Ovary (tissue), 7 donors: ENCODE measurements at regions not wholly inside any gene's neighbourhood (a gene's known extent, or its start where the extent isn't known, plus 50 kb on each side); places are given as distances from the start of the nearest gene placed in this dataset.
A peak's percentile ranks its signal among the peaks of the same experiment; 100 is the strongest.

ENCODE experiments used
- DNase-seq, 5 donors: peaks; one replicate each; pipeline ENCODE4 v3.0.0-alpha.2; 2019 to 2020
- H3K27ac ChIP-seq, 2 donors: fragments of 200-600 bp; one replicate each; pipeline versions ENCODE4 v1.5.1 to v1.8.0; 2019 to 2022
- H3K27me3 ChIP-seq: fragments of 200-600 bp; one replicate; pipeline ENCODE4 v1.8.0; 2022
- H3K36me3 ChIP-seq: fragments of 200-600 bp; sonication (generic); one replicate; pipeline ENCODE4 v1.5.1; 2019
- H3K4me1 ChIP-seq: one replicate; pipeline ENCODE4 v1.8.1; 2013; ENCODE audit warnings: mild to moderate bottlenecking, moderate library complexity; ENCODE audit not compliant: insufficient read depth
- H3K4me3 ChIP-seq: fragments of 200-600 bp; sonication (generic); one replicate; pipeline ENCODE4 v1.5.1; 2017
- H3K9me3 ChIP-seq, 2 donors: fragments of 200-600 bp in 1 of 2; sonication (generic) in 1 of 2; one replicate each; pipeline versions ENCODE4 v1.5.1 to v1.8.1; 2013 to 2019; ENCODE audit warnings: mild to moderate bottlenecking in 1 of 2, moderate library complexity in 1 of 2
- EP300 ChIP-seq: sonication (generic); formaldehyde crosslinking; IDR thresholded peaks from one replicate; pipeline ENCODE4 v1.6.1; 2017; ENCODE audit warnings: antibody characterized with exemption
- POLR2A ChIP-seq: fragments of 450-650 bp; IDR thresholded peaks from one replicate; pipeline ENCODE4 v1.6.1; 2017; ENCODE audit warnings: antibody characterized with exemption, mild to moderate bottlenecking, moderate library complexity
- WGBS, 3 donors: extraction: QIAGEN DNeasy Blood & Tissue Kit in 1 of 3; methylation state at CpG; one replicate each; pipeline versions ENCODE4 v1.1.5 to v1.1.7; 2013 to 2017; 5-methylcytosine and 5-hydroxymethylcytosine counted together
- intact Hi-C, 4 donors: fragments of 100-400 bp; cut with DNase I; formaldehyde crosslinking; loops; one replicate each; pipeline versions ENCODE4 v1.11.0 to v1.15.1; 2022 to 2023
- TF ChIP-seq, protein P1 (sequence below), 3 donors: fragments of 450-650 bp in 2 of 3; fragments of 200-600 bp in 1 of 3; IDR thresholded peaks; one replicate each; pipeline versions ENCODE4 v1.5.1 to v1.8.0; 2016 to 2022; ENCODE audit warnings: antibody characterized with exemption in 3 of 3, mild to moderate bottlenecking in 1 of 3
- donor health status: DM: no; HTN: no; CAD: no; lungs with moderate emphysema.
- donor health status: DM: no; HTN: no; CAD: no.
- donor health status: Bipolar disorder and iron deficiency.
- donor health status: DM: no; HTN: no; CAD: no.
- donor health status: DM: yes; HTN: yes; CAD: no.

DNA sequence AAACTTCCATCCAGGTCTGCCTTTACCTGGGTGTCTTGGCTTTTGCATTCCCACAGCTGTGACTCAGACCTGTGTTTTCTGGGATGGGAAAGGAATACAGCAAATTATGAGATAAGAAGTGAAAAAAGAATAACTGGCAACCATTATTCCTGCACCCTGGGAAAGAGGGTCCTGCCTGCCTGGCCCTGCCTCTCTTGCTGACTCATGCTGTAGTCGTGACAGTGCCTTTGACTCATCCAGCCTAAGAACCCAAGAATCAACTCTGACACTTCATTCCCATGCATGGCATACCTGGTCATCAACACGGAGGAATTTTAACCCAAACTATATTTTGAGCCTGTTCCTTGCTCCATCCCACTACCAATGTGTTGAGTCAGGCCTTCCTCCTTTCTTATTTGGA, 185.4 kb upstream of the SERP2 start:
- H3K36me3 ChIP-seq, result no peaks in the 10 kb centered on the region
- WGBS, 3 donors, result 74 to 76% (median 75%) methylated on average over 2 of the region's 2 CpGs
- TF ChIP-seq EP300 (no peak), POLR2A (no peak)
- TF ChIP-seq, protein P1, sequence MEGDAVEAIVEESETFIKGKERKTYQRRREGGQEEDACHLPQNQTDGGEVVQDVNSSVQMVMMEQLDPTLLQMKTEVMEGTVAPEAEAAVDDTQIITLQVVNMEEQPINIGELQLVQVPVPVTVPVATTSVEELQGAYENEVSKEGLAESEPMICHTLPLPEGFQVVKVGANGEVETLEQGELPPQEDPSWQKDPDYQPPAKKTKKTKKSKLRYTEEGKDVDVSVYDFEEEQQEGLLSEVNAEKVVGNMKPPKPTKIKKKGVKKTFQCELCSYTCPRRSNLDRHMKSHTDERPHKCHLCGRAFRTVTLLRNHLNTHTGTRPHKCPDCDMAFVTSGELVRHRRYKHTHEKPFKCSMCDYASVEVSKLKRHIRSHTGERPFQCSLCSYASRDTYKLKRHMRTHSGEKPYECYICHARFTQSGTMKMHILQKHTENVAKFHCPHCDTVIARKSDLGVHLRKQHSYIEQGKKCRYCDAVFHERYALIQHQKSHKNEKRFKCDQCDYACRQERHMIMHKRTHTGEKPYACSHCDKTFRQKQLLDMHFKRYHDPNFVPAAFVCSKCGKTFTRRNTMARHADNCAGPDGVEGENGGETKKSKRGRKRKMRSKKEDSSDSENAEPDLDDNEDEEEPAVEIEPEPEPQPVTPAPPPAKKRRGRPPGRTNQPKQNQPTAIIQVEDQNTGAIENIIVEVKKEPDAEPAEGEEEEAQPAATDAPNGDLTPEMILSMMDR (IDR thresholded peaks at IDR 0.05), result no peak
- intact Hi-C loops, result no loop called here
- no peaks in the 10 kb centered on the region for H3K4me1 ChIP-seq
- H3K27ac ChIP-seq, result no peak overlapping the region
- no peak for DNase-seq
- no peak overlapping the region for H3K4me3 ChIP-seq
- H3K9me3 ChIP-seq, result no peaks in the 10 kb centered on the region
- no peaks in the 10 kb centered on the region for H3K27me3 ChIP-seq

DNA sequence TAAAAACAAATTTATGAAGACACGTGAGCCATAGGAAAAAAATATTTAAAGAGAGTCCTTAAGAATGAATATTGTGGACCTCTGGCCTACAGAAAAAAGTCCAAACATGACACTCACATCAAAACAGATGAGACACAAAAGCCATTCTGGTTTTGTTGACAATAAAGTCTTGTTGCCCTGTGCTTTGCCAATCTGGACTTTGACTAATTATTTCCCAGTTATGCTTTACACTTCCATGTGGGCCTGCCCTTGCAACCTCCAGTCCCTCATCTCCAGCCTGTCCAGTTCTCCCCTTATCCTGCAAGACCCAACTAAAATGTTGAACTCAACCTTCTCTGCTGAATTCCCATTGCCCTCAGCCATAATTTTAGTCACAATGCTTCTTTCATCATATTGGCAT, 184.5 kb upstream of the SERP2 start:
- no peak for TF ChIP-seq EP300
- TF ChIP-seq, protein P1 (IDR thresholded peaks at IDR 0.05), result no peak
- no peak for TF ChIP-seq POLR2A
- no peaks in the 10 kb centered on the region for H3K36me3 ChIP-seq
- no peak overlapping the region for H3K4me3 ChIP-seq
- H3K27me3 ChIP-seq, result no peaks in the 10 kb centered on the region
- H3K27ac ChIP-seq, result no peak overlapping the region
- intact Hi-C loops, result no loop called here
- H3K4me1 ChIP-seq, result no peaks in the 10 kb centered on the region
- no peak for DNase-seq
- 73 to 87% (median 80%) methylated on average over 1 of the region's 1 CpG for WGBS, 3 donors
- H3K9me3 ChIP-seq, result no peaks in the 10 kb centered on the region

DNA sequence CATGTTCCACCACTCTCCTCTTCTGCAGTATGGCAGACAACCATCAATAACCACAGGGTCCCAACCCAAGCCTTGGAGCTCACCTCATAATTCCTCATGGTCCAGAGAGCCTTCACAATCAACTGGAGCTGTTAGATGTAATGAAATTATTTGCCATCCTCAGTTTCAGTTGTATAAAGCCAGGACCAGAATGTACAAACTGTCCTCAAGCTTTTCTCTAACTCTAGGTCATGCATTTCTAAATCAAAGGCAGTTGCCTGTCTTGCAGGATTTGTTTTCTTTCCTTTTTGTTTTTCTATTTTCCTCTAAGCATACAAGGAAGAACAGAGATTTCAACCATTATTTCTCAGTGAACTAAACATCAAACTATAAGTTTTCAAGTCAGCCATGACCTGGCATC, 182.5 kb upstream of the SERP2 start:
- Histone ChIP-seq H3K27me3 (no peaks in the 10 kb centered on the region), H3K9me3 (no peaks in the 10 kb centered on the region), H3K27ac (no peak overlapping the region), H3K4me3 (no peak overlapping the region), H3K36me3 (no peaks in the 10 kb centered on the region), H3K4me1 (no peaks in the 10 kb centered on the region)
- TF ChIP-seq POLR2A (no peak), EP300 (no peak)
- TF ChIP-seq, protein P1 (IDR thresholded peaks at IDR 0.05), result no peak
- DNase-seq, result no peak
- intact Hi-C loops, result no loop called here

DNA sequence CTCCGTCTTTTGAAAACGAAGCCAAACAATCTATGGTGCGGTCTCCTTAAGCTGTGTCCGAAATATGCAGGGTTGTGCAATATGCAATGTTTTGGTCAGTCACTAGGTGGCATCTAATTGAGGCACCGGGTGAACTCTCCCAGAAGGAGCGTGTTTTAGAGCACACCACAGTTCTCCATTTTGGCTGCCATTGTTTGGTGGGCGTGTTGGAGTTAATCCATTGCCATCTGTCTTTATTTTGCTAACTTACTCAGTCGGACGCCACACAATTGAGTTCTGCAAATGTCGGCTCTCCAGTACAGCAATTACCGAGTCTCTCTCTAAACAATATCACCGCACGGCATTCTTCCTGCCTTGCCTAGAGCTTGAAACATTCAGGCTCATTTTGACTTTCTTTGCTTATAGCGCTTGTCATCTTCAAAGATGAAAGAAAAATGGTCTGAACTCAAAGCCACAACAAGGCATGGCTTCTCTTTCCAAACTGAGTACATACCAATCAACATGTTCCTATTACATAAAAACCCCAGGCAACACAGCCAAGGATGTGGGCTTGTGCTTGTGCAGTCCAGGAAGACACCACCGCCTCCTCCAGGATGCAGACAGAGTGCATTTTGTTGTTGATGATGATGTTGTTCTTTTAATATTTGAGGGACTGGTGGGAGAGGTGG, 182.0 kb upstream of the SERP2 start:
- Histone ChIP-seq H3K36me3 (no peaks in the 10 kb centered on the region), H3K27me3 (no peaks in the 10 kb centered on the region), H3K4me1 (no peaks in the 10 kb centered on the region), H3K4me3 (no peak overlapping the region), H3K9me3 (no peaks in the 10 kb centered on the region), H3K27ac (no peak overlapping the region)
- no peak for TF ChIP-seq EP300
- TF ChIP-seq, protein P1 (IDR thresholded peaks at IDR 0.05), result peak; percentile 55 to 80 (median 71)
- DNase-seq, result peak in 4 of 5 donors; percentile 22 to 64 (median 36)
- WGBS, 3 donors, result 48 to 61% (median 49%) methylated on average over 15 of the region's 15 CpGs
- intact Hi-C loops, result no loop called here
